PC-3 (cell line): ENCODE measurements at regions not wholly inside any gene's neighbourhood (a gene's known extent, or its start where the extent isn't known, plus 50 kb on each side); places are given as distances from the start of the nearest gene placed in this dataset.

Source experiments
- EZH2 ChIP-seq: fragments of 300-600 bp; sonication (generic); IDR thresholded peaks from one replicate; pipeline ENCODE4 v1.6.1; 2017; ENCODE audit warnings: antibody characterized with exemption, mild to moderate bottlenecking, low read length; ENCODE audit not compliant: unreplicated experiment
- EZH2phosphoT487 ChIP-seq: fragments of 300-600 bp; sonication (generic); IDR thresholded peaks from 2 replicates; pipeline ENCODE4 v1.6.1; 2018; ENCODE audit warnings: mild to moderate bottlenecking, antibody characterized with exemption, low read length, borderline replicate concordance
- TF ChIP-seq, protein P1 (sequence below): fragments of 300-600 bp; sonication (generic); conservative IDR thresholded peaks from 2 replicates; pipeline ENCODE4 v1.5.1; 2017; ENCODE audit warnings: antibody characterized with exemption, low read depth, mild to moderate bottlenecking, low read length

DNA sequence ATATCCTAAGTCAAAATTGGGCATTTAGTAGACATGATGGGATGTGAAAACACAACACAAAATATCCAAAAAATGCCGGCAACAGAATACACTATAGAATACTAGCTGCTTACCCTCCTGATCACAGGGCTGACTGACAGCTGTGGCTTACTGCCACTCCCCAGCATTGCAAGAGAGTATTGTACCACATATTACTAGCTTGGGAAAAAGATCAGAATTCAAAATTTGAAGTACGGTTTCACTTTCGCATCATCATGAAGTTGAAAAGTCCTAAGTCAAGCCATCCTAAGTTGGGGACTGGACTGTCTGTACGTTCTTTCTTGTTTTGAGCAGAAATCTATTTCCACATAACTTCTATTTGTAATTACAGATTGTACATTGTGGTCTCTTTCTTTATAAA is 851.4 kb downstream of the MAT2B start:
- TF ChIP-seq, protein P1, sequence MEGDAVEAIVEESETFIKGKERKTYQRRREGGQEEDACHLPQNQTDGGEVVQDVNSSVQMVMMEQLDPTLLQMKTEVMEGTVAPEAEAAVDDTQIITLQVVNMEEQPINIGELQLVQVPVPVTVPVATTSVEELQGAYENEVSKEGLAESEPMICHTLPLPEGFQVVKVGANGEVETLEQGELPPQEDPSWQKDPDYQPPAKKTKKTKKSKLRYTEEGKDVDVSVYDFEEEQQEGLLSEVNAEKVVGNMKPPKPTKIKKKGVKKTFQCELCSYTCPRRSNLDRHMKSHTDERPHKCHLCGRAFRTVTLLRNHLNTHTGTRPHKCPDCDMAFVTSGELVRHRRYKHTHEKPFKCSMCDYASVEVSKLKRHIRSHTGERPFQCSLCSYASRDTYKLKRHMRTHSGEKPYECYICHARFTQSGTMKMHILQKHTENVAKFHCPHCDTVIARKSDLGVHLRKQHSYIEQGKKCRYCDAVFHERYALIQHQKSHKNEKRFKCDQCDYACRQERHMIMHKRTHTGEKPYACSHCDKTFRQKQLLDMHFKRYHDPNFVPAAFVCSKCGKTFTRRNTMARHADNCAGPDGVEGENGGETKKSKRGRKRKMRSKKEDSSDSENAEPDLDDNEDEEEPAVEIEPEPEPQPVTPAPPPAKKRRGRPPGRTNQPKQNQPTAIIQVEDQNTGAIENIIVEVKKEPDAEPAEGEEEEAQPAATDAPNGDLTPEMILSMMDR: no peak
- no peak for TF ChIP-seq EZH2
- no peak for TF ChIP-seq EZH2phosphoT487
